Calu3 (cell line): ENCODE measurements at regions not wholly inside any gene's neighbourhood (a gene's known extent, or its start where the extent isn't known, plus 50 kb on each side); places are given as distances from the start of the nearest gene placed in this dataset.

ENCODE experiments used
- BruUV-seq: library from RNA; stranded (reverse); fragments of 400-500 nt; replicated peaks from 2 replicates; lab custom pipeline; 2021; lab: Mats Ljungman, UMichigan
- CTCF ChIA-PET: fragments of 300-600 bp; sonication (Branson Sonifier 250); formaldehyde crosslinking; loops from one replicate; lab custom pipeline; 2022; ENCODE audit warnings: antibody characterized with exemption; lab: Charles Lee
- DNase-seq: peaks from one replicate; pipeline ENCODE4 v3.0.0; 2022
- H3K27ac Mint-ChIP-seq: one replicate; pipeline ENCODE4 v1.8.0; 2022; ENCODE audit warnings: mixed read lengths; ENCODE audit not compliant: unreplicated experiment
- H3K27me3 Mint-ChIP-seq: one replicate; pipeline ENCODE4 v1.8.0; 2022; ENCODE audit warnings: mixed read lengths; ENCODE audit not compliant: unreplicated experiment
- H3K36me3 Mint-ChIP-seq: one replicate; pipeline ENCODE4 v1.8.0; 2022; ENCODE audit warnings: mild to moderate bottlenecking, moderate library complexity, mixed read lengths; ENCODE audit not compliant: insufficient read depth, unreplicated experiment
- H3K4me1 Mint-ChIP-seq: one replicate; pipeline ENCODE4 v1.8.0; 2022; ENCODE audit warnings: mild to moderate bottlenecking, low read depth, mixed read lengths; ENCODE audit not compliant: unreplicated experiment
- H3K4me3 Mint-ChIP-seq: one replicate; pipeline ENCODE4 v1.8.0; 2022; ENCODE audit warnings: mild to moderate bottlenecking, low read depth, moderate library complexity, mixed read lengths; ENCODE audit not compliant: unreplicated experiment
- H3K9me3 Mint-ChIP-seq: one replicate; pipeline ENCODE4 v1.8.0; 2022; ENCODE audit warnings: low read depth, mixed read lengths; ENCODE audit not compliant: unreplicated experiment
- CTCF ChIP-seq: fragments of 200-600 bp; IDR thresholded peaks from one replicate; pipeline ENCODE4 v1.8.0; 2022; ENCODE audit warnings: antibody characterized with exemption; ENCODE audit not compliant: unreplicated experiment
- intact Hi-C: fragments of 100-400 bp; cut with micrococcal nuclease; formaldehyde crosslinking; loops from one replicate; pipeline ENCODE4 v1.10.0; 2022; ENCODE audit not compliant: unreplicated experiment

GRCh38 chr17:77314601-77315000, 173.8 kb downstream of the SEC14L1 start:
- peaks cover 73% of the 10 kb centered on the region for H3K36me3 Mint-ChIP-seq
- intact Hi-C loops = no loop called here
- CTCF ChIA-PET = no interaction called here
- no TSS peak for BruUV-seq
- H3K27ac Mint-ChIP-seq = no peak overlapping the region
- no peaks in the 10 kb centered on the region for H3K9me3 Mint-ChIP-seq
- no peak for DNase-seq
- H3K27me3 Mint-ChIP-seq = no peaks in the 10 kb centered on the region
- H3K4me1 Mint-ChIP-seq = peaks cover 18% of the 10 kb centered on the region
- H3K4me3 Mint-ChIP-seq = no peak overlapping the region
- no peak for TF ChIP-seq CTCF

GRCh38 chr17:77315010-77315409, 174.2 kb downstream of the SEC14L1 start:
- CTCF ChIA-PET = no interaction called here
- intact Hi-C loops = no loop called here
- Mint-ChIP-seq H3K27ac (no peak overlapping the region), H3K27me3 (no peaks in the 10 kb centered on the region), H3K4me1 (peaks cover 22% of the 10 kb centered on the region), H3K9me3 (no peaks in the 10 kb centered on the region), H3K4me3 (no peak overlapping the region), H3K36me3 (peaks cover 76% of the 10 kb centered on the region)
- no peak for DNase-seq
- no TSS peak for BruUV-seq
- no peak for TF ChIP-seq CTCF

GRCh38 chr17:77315551-77316190, 174.9 kb downstream of the SEC14L1 start:
- Mint-ChIP-seq H3K27ac (no peak overlapping the region), H3K4me1 (peaks cover 28% of the 10 kb centered on the region), H3K27me3 (no peaks in the 10 kb centered on the region), H3K4me3 (no peak overlapping the region), H3K36me3 (peaks cover 76% of the 10 kb centered on the region), H3K9me3 (no peaks in the 10 kb centered on the region)
- TF ChIP-seq CTCF = no peak
- intact Hi-C loops = no loop called here
- no peak for DNase-seq
- no TSS peak for BruUV-seq
- CTCF ChIA-PET = interaction anchor here (0.6 kb wide), 1 partner anchor 237 kb away, joined by 3 read pairs; no protein-coding TSS in a partner anchor

GRCh38 chr17:77316191-77316641, 175.4 kb downstream of the SEC14L1 start:
- intact Hi-C loops = no loop called here
- H3K27ac Mint-ChIP-seq = no peak overlapping the region
- DNase-seq = no peak

More at GRCh38 chr17:77316191-77316641, 175.4 kb downstream of the SEC14L1 start:
- Mint-ChIP-seq H3K27me3 (no peaks in the 10 kb centered on the region), H3K9me3 (no peaks in the 10 kb centered on the region), H3K4me1 (peaks cover 28% of the 10 kb centered on the region), H3K36me3 (peaks cover 78% of the 10 kb centered on the region), H3K4me3 (no peak overlapping the region)
- no peak for TF ChIP-seq CTCF
- CTCF ChIA-PET = no interaction called here
- BruUV-seq = no TSS peak
